ENCODE measurements at regions not wholly inside any gene's neighbourhood (a gene's known extent, or its start where the extent isn't known, plus 50 kb on each side); places are given as distances from the start of the nearest gene placed in this dataset.
A peak's percentile ranks its signal among the peaks of the same experiment; 100 is the strongest.

DNA sequence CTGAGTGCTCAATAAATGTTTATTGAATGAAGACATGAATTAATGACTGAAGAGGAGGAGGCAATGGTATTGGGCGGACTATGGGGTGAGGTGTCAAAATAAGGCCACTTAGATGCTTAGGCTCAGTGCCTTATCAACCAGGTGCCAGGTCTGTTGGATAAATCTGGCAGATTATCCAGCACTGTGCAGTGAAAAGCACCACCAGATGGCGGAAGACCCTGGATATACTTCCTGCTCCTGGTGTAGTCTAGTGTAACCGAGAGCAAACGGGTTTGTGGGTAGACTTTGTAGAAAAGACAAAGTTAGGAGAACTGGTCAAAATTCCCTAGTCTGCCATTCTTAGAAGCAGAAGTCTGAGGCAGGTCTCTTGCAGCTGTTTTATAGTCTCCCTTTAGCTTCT is 306.3 kb downstream of the ATP23 start:
- TF ChIP-seq, protein P1, sequence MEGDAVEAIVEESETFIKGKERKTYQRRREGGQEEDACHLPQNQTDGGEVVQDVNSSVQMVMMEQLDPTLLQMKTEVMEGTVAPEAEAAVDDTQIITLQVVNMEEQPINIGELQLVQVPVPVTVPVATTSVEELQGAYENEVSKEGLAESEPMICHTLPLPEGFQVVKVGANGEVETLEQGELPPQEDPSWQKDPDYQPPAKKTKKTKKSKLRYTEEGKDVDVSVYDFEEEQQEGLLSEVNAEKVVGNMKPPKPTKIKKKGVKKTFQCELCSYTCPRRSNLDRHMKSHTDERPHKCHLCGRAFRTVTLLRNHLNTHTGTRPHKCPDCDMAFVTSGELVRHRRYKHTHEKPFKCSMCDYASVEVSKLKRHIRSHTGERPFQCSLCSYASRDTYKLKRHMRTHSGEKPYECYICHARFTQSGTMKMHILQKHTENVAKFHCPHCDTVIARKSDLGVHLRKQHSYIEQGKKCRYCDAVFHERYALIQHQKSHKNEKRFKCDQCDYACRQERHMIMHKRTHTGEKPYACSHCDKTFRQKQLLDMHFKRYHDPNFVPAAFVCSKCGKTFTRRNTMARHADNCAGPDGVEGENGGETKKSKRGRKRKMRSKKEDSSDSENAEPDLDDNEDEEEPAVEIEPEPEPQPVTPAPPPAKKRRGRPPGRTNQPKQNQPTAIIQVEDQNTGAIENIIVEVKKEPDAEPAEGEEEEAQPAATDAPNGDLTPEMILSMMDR (IDR thresholded peaks at IDR 0.05), result no peak
- intact Hi-C loops (cut with DNase I), result no loop called here
- no peak for DNase-seq
- H3K36me3 ChIP-seq, result no peaks in the 10 kb centered on the region
- ATAC-seq, result no peak
- no peaks in the 10 kb centered on the region for H3K9me3 ChIP-seq
- no peaks in the 10 kb centered on the region for H3K27me3 ChIP-seq
- WGBS, 2 donors, result 95 to 99% methylated on average over 4 of the region's 4 CpGs
- H3K4me3 ChIP-seq, result no peak overlapping the region
- H3K27ac ChIP-seq, result no peak overlapping the region
- peaks cover 7 to 17% (median 13%) of the 10 kb centered on the region in 9 donors for H3K4me1 ChIP-seq

DNA sequence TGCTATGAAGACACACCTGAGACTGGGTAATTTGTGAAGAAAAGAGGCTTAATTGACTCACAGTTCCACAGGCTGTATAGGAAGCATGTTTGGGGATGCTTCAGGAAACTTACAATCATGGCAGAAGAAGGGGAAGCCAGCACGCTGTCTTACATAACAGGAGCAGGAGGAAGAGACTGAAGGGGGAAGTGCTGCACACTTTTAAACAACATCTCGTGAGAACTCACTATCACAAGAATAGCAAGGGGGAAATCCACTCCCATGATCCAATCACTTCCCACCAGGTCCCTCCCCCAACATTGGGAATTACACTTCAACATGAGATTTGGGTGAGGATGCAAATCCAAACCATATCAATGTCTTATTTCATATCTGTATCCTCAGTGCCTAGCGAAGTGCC is 307.2 kb downstream of the ATP23 start:
- DNase-seq, result no peak
- no peak for ATAC-seq
- intact Hi-C loops (cut with DNase I), result no loop called here
- Histone ChIP-seq H3K27me3 (no peaks in the 10 kb centered on the region), H3K4me1 (peaks cover 7 to 17% (median 13%) of the 10 kb centered on the region in 9 donors), H3K4me3 (no peak overlapping the region), H3K9me3 (no peaks in the 10 kb centered on the region), H3K27ac (no peak overlapping the region), H3K36me3 (no peaks in the 10 kb centered on the region)
- TF ChIP-seq, protein P1 (IDR thresholded peaks at IDR 0.05), result no peak
- WGBS, 2 donors, result 77 to 80% methylated on average over 3 of the region's 3 CpGs

DNA sequence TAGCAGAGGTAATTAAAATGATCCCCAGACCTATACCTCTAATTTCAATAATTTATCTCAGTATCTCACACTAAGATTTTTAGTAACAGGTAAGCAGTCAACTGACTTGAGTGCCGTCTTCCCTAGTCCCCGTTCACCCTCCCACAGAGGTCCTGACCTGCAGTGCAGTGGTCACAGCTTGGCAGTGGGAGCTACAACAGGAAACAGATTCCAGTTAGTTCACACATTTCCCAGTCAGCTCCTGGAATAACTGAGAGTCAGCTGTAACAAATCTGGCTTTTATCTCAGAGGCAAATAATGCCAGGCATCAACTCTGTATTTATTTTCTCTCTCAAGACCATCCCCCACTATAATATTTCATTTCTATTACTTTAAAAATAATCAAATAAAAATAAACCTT is 308.2 kb downstream of the ATP23 start:
- 8 to 16% methylated on average over 2 of the region's 2 CpGs for WGBS, 2 donors
- no peaks in the 10 kb centered on the region for H3K36me3 ChIP-seq
- TF ChIP-seq, protein P1 (IDR thresholded peaks at IDR 0.05), result no peak
- no peaks in the 10 kb centered on the region for H3K9me3 ChIP-seq
- H3K27ac ChIP-seq, result peak overlapping the region in 5 of 10 donors; percentile 17 to 57 (median 49)
- DNase-seq, result peak; percentile 13 to 37
- peaks cover 7 to 17% (median 13%) of the 10 kb centered on the region in 9 donors for H3K4me1 ChIP-seq
- no peak overlapping the region for H3K4me3 ChIP-seq
- no peaks in the 10 kb centered on the region for H3K27me3 ChIP-seq
- intact Hi-C loops (cut with DNase I), result no loop called here
- peak in 7 of 8 donors; percentile 55 to 96 (median 78) for ATAC-seq

DNA sequence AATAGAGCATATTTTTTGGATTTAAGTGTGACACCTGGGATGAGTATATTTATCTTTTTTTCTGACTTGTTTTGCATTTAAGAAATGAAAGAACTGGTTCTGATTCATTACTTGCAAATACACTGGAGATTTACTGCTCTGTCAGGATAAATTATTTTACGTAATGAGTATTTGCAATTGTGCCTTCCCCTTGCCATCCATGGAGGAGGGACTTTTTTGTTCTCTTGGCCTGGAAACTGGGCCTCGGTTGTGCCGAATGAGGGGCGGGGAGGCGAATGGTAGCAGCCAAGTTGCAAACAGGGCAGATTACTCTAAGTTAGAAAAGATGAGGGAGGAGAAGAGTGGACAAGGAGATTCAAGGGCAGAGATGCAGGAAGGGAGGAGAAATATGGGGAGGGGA is 308.7 kb downstream of the ATP23 start:
- Histone ChIP-seq H3K36me3 (no peaks in the 10 kb centered on the region), H3K9me3 (no peaks in the 10 kb centered on the region), H3K27me3 (no peaks in the 10 kb centered on the region), H3K4me1 (peaks cover 7 to 17% (median 13%) of the 10 kb centered on the region in 9 donors), H3K4me3 (no peak overlapping the region), H3K27ac (peak overlapping the region in 4 of 10 donors; percentile 36 to 57 (median 52))
- intact Hi-C loops (cut with DNase I), result no loop called here
- TF ChIP-seq, protein P1 (IDR thresholded peaks at IDR 0.05), result no peak
- no peak for DNase-seq
- 65 to 70% methylated on average over 5 of the region's 5 CpGs for WGBS, 2 donors
- no peak for ATAC-seq
